ENCODE measurements at regions not wholly inside any gene's neighbourhood (a gene's known extent, or its start where the extent isn't known, plus 50 kb on each side); places are given as distances from the start of the nearest gene placed in this dataset.

GRCh38 chr5:124416627-124417026 is 329.8 kb downstream of the ZNF608 start:
- no peak for DNase-seq
- no peaks in the 10 kb centered on the region for H3K9me3 ChIP-seq (replicated peaks)
- no peaks in the 10 kb centered on the region for H3K36me3 ChIP-seq
- no peaks in the 10 kb centered on the region for H3K27me3 ChIP-seq
- no peaks in the 10 kb centered on the region for H3K4me1 ChIP-seq
- no peak overlapping the region for H3K4me3 ChIP-seq
- H3K27ac ChIP-seq = no peak overlapping the region

- H3K27me3 ChIP-seq = no peaks in the 10 kb centered on the region
- DNase-seq = no peak
- H3K27ac ChIP-seq = no peak overlapping the region
Observed at GRCh38 chr5:124414973-124415372, 331.5 kb downstream of the ZNF608 start.

GRCh38 chr5:124410539-124411488 is 335.6 kb downstream of the ZNF608 start:
- no peaks in the 10 kb centered on the region for H3K4me1 ChIP-seq

More at GRCh38 chr5:124414973-124415372, 331.5 kb downstream of the ZNF608 start:
- H3K4me1 ChIP-seq = no peaks in the 10 kb centered on the region
- no peaks in the 10 kb centered on the region for H3K9me3 ChIP-seq (replicated peaks)
- no peak overlapping the region for H3K4me3 ChIP-seq
- no peaks in the 10 kb centered on the region for H3K36me3 ChIP-seq

GRCh38 chr5:124408738-124409453 is 337.5 kb downstream of the ZNF608 start:
- Histone ChIP-seq H3K36me3 (no peaks in the 10 kb centered on the region), H3K4me1 (no peaks in the 10 kb centered on the region), H3K27me3 (no peaks in the 10 kb centered on the region), H3K9me3 (replicated peaks) (no peaks in the 10 kb centered on the region), H3K27ac (no peak overlapping the region), H3K4me3 (no peak overlapping the region)
- no peak for DNase-seq

More at GRCh38 chr5:124410539-124411488, 335.6 kb downstream of the ZNF608 start:
- no peak for DNase-seq
- H3K9me3 ChIP-seq (replicated peaks) = no peaks in the 10 kb centered on the region
- no peaks in the 10 kb centered on the region for H3K27me3 ChIP-seq
- H3K36me3 ChIP-seq = no peaks in the 10 kb centered on the region
- H3K27ac ChIP-seq = no peak overlapping the region
- H3K4me3 ChIP-seq = no peak overlapping the region

DNA sequence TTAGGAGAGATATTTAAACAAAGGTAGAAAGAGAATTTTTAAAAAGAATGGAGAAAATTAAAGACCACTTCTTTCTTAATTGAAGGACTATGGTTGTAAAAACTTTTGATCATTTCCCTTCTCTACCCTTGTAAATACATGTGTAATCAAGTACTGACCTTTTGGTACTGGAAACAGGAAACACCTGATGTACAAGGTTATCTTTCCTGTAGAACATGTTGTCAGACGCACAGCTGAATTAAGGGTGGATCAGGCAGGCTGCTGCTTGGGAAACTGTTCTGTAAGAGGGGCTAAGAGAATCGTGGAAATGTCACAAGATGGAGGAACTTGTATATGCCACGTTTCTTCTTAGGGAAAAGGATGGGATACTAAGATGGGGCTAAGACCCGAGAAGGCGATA is 341.6 kb downstream of the ZNF608 start:
- no peaks in the 10 kb centered on the region for H3K4me1 ChIP-seq
- no peak overlapping the region for H3K4me3 ChIP-seq
- no peaks in the 10 kb centered on the region for H3K9me3 ChIP-seq (replicated peaks)
- H3K36me3 ChIP-seq = no peaks in the 10 kb centered on the region
- DNase-seq = no peak
- H3K27ac ChIP-seq = no peak overlapping the region
- H3K27me3 ChIP-seq = no peaks in the 10 kb centered on the region

DNA sequence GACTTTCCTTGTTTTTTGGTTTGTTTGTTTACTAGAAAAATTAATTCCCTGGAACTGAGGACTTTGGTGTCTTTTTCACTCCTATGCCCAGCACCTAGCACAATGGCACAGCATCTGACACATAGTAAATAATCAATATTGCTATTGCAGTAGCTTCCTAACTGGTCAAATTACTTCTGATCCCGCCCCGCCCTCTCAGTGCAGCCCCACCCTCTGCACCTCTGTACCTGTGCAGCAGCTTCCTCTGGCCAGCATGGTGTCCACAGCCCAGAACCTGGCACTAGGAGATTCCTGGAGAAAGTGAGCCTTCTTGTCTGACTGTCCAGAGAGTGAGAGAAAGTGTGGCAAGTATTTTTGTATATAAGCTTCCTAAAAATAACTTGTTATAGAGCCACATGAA is 343.2 kb downstream of the ZNF608 start:
- H3K4me3 ChIP-seq = no peak overlapping the region
- no peaks in the 10 kb centered on the region for H3K27me3 ChIP-seq
- H3K9me3 ChIP-seq (replicated peaks) = no peaks in the 10 kb centered on the region
- no peak overlapping the region for H3K27ac ChIP-seq
- H3K4me1 ChIP-seq = no peaks in the 10 kb centered on the region
- no peaks in the 10 kb centered on the region for H3K36me3 ChIP-seq
- DNase-seq = no peak

DNA sequence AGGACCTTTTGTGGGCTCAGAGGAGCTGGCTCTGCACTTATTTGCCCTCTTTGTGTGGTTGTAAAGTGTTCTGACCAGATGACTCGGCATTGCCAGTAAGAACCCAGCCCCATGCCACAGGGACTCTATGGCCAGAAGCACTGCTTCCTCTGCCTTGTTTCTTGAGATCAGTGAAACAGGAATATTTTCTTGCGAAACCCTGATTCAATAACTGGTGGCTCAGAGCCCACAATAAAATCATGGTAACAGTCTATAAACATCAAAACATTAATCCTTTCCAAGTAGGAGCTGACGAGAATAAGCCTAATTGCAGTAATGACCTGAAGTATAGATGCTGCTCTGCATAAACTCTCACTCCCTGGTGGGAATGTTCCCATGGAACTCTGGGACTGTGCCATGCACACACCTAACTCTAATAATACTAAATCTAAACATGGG is 344.3 kb downstream of the ZNF608 start:
- H3K27me3 ChIP-seq = no peaks in the 10 kb centered on the region
- no peak overlapping the region for H3K27ac ChIP-seq
- no peak for DNase-seq

GRCh38 chr5:124401476-124402143 is 344.8 kb downstream of the ZNF608 start:
- no peaks in the 10 kb centered on the region for H3K27me3 ChIP-seq
- H3K27ac ChIP-seq = no peak overlapping the region
- H3K4me3 ChIP-seq = no peak overlapping the region
- no peaks in the 10 kb centered on the region for H3K4me1 ChIP-seq
- no peak for DNase-seq
- H3K36me3 ChIP-seq = no peaks in the 10 kb centered on the region
- H3K9me3 ChIP-seq (replicated peaks) = no peaks in the 10 kb centered on the region

More for the DNA sequence above, 344.3 kb downstream of the ZNF608 start:
- no peaks in the 10 kb centered on the region for H3K4me1 ChIP-seq
- H3K9me3 ChIP-seq (replicated peaks) = no peaks in the 10 kb centered on the region
- no peak overlapping the region for H3K4me3 ChIP-seq
- no peaks in the 10 kb centered on the region for H3K36me3 ChIP-seq

GRCh38 chr5:124399426-124399961 is 346.9 kb downstream of the ZNF608 start:
- no peak for DNase-seq
- Histone ChIP-seq H3K27ac (no peak overlapping the region), H3K9me3 (replicated peaks) (no peaks in the 10 kb centered on the region), H3K36me3 (no peaks in the 10 kb centered on the region), H3K4me1 (no peaks in the 10 kb centered on the region), H3K27me3 (no peaks in the 10 kb centered on the region), H3K4me3 (no peak overlapping the region)

GRCh38 chr5:124398460-124398859 is 348.0 kb downstream of the ZNF608 start:
- Histone ChIP-seq H3K4me1 (no peaks in the 10 kb centered on the region), H3K36me3 (no peaks in the 10 kb centered on the region), H3K9me3 (replicated peaks) (no peaks in the 10 kb centered on the region), H3K27me3 (no peaks in the 10 kb centered on the region), H3K27ac (no peak overlapping the region), H3K4me3 (no peak overlapping the region)
- no peak for DNase-seq

- Histone ChIP-seq H3K4me1 (no peaks in the 10 kb centered on the region), H3K36me3 (no peaks in the 10 kb centered on the region), H3K27ac (no peak overlapping the region), H3K9me3 (replicated peaks) (no peaks in the 10 kb centered on the region), H3K4me3 (no peak overlapping the region), H3K27me3 (no peaks in the 10 kb centered on the region)
- DNase-seq = no peak
Observed at GRCh38 chr5:124397317-124397716, 349.1 kb downstream of the ZNF608 start.

GRCh38 chr5:124395926-124396325 is 350.5 kb downstream of the ZNF608 start:
- Histone ChIP-seq H3K4me3 (no peak overlapping the region), H3K27ac (no peak overlapping the region), H3K27me3 (no peaks in the 10 kb centered on the region), H3K9me3 (replicated peaks) (no peaks in the 10 kb centered on the region), H3K4me1 (no peaks in the 10 kb centered on the region), H3K36me3 (no peaks in the 10 kb centered on the region)
- DNase-seq = no peak

- H3K36me3 ChIP-seq = no peaks in the 10 kb centered on the region
- DNase-seq = peak; percentile 32 to 59
Observed at GRCh38 chr5:124395287-124395686, 351.2 kb downstream of the ZNF608 start.

DNA sequence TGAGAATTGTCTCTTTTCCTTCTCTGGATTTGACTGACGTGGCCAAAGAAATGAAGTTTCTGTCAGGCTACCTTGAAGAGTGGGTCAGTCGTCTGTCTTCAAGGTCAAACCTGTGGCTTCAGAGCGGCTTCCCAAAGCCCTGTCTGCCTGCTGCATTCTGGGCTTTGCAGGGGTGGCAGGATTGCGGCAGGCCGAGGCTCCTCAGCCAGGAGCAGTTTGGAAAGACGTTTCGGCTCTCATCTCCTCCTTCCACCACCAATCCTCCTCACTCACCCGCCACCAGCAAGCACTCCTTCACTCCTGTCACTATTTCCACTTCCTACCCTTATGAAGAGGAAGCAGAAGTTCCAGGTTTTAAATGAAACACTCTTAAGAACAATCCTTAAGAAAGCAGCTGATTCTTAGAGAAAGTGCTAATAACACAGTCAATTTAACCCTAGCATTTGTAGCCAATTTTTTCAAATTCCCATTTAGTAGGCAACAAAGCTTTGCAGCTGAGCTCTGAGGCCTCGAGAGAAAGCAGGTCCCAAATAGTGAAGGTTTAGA is 351.7 kb downstream of the ZNF608 start:
- H3K27ac ChIP-seq = no peak overlapping the region
- H3K4me1 ChIP-seq = no peaks in the 10 kb centered on the region
- peak overlapping the region; percentile 15 for H3K4me3 ChIP-seq
- H3K36me3 ChIP-seq = no peaks in the 10 kb centered on the region
- DNase-seq = peak in 1 of 2 experiments; percentile 2
- no peaks in the 10 kb centered on the region for H3K9me3 ChIP-seq (replicated peaks)
- H3K27me3 ChIP-seq = no peaks in the 10 kb centered on the region

More at GRCh38 chr5:124395287-124395686, 351.2 kb downstream of the ZNF608 start:
- no peaks in the 10 kb centered on the region for H3K9me3 ChIP-seq (replicated peaks)
- no peak overlapping the region for H3K27ac ChIP-seq
- H3K27me3 ChIP-seq = no peaks in the 10 kb centered on the region
- H3K4me1 ChIP-seq = no peaks in the 10 kb centered on the region
- peak overlapping the region; percentile 15 for H3K4me3 ChIP-seq

Measured in SJCRH30 (cell line).